ENCODE measurements at regions not wholly inside any gene's neighbourhood (a gene's known extent, or its start where the extent isn't known, plus 50 kb on each side); places are given as distances from the start of the nearest gene placed in this dataset.
"Not testable (repeated sequence)": the region's sequence is repeated elsewhere in the genome, so short reads cannot be mapped to it uniquely, and the experiment has no call there.

DNA sequence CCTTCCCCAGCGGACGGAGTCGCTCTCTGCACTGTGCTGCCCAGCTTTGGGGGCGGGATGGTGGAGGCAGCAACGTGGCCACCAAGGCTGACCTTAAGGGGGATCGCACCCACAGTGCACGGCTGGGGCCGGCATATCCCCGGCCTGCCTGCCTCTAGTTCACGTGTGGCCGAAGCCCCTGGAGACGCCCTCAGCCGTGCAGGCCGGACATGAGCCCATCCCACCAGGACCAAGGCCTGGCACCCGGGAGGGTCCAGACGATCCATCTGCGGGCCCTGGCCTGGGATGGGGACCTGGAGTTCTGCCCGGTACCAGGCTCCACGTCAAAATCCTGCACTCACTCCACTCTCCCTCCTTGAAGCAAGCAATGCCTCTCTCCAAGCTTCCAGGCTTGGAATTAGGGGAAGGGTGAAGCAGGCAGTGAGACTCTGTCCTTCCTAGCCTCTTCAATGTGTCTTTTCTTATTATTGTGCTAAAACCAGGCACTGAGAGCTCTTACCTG is 520.8 kb downstream of the REEP3 start:
- TF ChIP-seq, protein P1, sequence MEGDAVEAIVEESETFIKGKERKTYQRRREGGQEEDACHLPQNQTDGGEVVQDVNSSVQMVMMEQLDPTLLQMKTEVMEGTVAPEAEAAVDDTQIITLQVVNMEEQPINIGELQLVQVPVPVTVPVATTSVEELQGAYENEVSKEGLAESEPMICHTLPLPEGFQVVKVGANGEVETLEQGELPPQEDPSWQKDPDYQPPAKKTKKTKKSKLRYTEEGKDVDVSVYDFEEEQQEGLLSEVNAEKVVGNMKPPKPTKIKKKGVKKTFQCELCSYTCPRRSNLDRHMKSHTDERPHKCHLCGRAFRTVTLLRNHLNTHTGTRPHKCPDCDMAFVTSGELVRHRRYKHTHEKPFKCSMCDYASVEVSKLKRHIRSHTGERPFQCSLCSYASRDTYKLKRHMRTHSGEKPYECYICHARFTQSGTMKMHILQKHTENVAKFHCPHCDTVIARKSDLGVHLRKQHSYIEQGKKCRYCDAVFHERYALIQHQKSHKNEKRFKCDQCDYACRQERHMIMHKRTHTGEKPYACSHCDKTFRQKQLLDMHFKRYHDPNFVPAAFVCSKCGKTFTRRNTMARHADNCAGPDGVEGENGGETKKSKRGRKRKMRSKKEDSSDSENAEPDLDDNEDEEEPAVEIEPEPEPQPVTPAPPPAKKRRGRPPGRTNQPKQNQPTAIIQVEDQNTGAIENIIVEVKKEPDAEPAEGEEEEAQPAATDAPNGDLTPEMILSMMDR (IDR thresholded peaks at IDR 0.05; ENCODE audit: low read length), result no peak
- TF ChIP-seq EZH2 (IDR thresholded peaks at IDR 0.05; ENCODE audit: borderline replicate concordance, low read length), result no peak

DNA sequence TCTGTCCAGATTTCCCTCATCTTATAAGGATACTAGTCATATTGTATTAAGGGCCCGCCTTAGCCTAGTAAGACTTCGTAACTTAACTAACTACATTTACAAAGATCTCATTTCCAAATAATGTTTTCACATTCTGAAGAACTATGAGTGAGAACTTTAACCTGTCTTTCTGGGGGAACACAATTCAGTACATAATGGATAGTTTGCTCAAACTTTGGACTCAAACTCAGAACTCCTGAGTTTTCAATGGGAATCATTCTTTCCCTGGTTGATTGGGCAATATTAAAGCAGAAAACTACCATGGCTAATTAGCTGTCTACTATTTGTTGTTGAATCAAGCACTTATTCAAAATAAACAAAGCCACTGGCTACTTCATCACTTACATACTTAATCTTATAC is 522.9 kb downstream of the REEP3 start:
- no peaks in the 10 kb centered on the region for H3K79me2 ChIP-seq (ENCODE audit: insufficient read depth, low read length)
- TF ChIP-seq, protein P1 (IDR thresholded peaks at IDR 0.05; ENCODE audit: low read length), result no peak
- no peak for TF ChIP-seq EZH2 (IDR thresholded peaks at IDR 0.05; ENCODE audit: borderline replicate concordance, low read length)
- no peak overlapping the region for H3K4me2 ChIP-seq (ENCODE audit: low read length)
- H4K20me1 ChIP-seq (ENCODE audit: insufficient read depth, low read length), result no peaks in the 10 kb centered on the region
- no peaks in the 10 kb centered on the region for H3K27me3 ChIP-seq (ENCODE audit: insufficient read depth, low read length)
- no peak overlapping the region for H3K9ac ChIP-seq (ENCODE audit: low read length)
- no peak overlapping the region for H2AFZ ChIP-seq (ENCODE audit: low read length)
- H3K4me1 ChIP-seq (ENCODE audit: insufficient read depth, low read length, severe bottlenecking), result no peaks in the 10 kb centered on the region
- no peaks in the 10 kb centered on the region for H3K36me3 ChIP-seq (ENCODE audit: insufficient read depth, low read length)
- no peaks in the 10 kb centered on the region for H3K9me3 ChIP-seq (ENCODE audit: low read length)
- H3K9me2 ChIP-seq (ENCODE audit: low read depth, low read length), result no peaks in the 10 kb centered on the region
- no peak overlapping the region for H3K4me3 ChIP-seq (ENCODE audit: low read depth, low read length, poor library complexity, severe bottlenecking)
- no peaks in the 10 kb centered on the region for H3F3A ChIP-seq (ENCODE audit: insufficient read depth, low read length)
- no peak overlapping the region for H3K27ac ChIP-seq (ENCODE audit: low read depth, low read length, poor library complexity, severe bottlenecking)

More for the DNA sequence above, 520.8 kb downstream of the REEP3 start:
- Histone ChIP-seq H3K36me3 (ENCODE audit: insufficient read depth, low read length) (no peaks in the 10 kb centered on the region), H3K27ac (ENCODE audit: low read depth, low read length, poor library complexity, severe bottlenecking) (no peak overlapping the region), H2AFZ (ENCODE audit: low read length) (no peak overlapping the region), H3K4me3 (ENCODE audit: low read depth, low read length, poor library complexity, severe bottlenecking) (no peak overlapping the region), H3K4me1 (ENCODE audit: insufficient read depth, low read length, severe bottlenecking) (no peaks in the 10 kb centered on the region), H3K9me2 (ENCODE audit: low read depth, low read length) (no peaks in the 10 kb centered on the region), H3K27me3 (ENCODE audit: insufficient read depth, low read length) (no peaks in the 10 kb centered on the region), H3F3A (ENCODE audit: insufficient read depth, low read length) (no peaks in the 10 kb centered on the region), H3K79me2 (ENCODE audit: insufficient read depth, low read length) (no peaks in the 10 kb centered on the region), H3K9ac (ENCODE audit: low read length) (no peak overlapping the region), H4K20me1 (ENCODE audit: insufficient read depth, low read length) (no peaks in the 10 kb centered on the region), H3K9me3 (ENCODE audit: low read length) (no peaks in the 10 kb centered on the region), H3K4me2 (ENCODE audit: low read length) (no peak overlapping the region)

DNA sequence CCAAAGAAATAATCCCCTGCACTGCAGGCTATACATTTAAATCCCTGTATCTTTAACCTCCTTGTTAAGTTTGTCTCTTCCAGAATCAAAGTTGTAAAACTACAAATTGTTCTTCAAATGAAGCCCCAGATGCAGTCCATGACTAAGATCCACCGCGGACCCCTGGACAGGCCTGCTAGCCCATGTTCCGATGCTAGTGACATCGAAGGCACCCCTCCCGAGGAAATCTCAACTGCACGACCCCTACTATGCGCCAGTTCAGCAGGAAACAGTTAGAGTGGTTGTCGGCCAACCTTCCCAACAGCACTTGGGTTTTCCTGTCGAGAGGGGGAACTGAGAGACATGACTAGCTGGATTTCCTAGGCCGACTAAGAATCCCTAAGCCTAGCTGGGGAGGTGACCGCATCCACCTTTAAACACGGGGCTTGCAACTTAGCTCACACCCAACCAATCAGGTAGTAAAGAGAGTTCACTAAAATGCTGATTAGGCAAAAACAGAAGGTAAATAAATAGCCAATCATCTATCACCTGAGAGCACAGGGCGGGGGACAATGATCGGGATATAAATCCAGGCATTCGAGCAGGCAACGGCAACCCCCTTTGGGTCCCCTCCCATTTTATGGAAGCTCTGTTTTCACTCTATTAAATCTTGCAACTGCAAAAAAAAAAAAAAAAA is 523.9 kb downstream of the REEP3 start:
- not testable (repeated sequence) for H3K79me2 ChIP-seq (ENCODE audit: insufficient read depth, low read length); H3K27me3 ChIP-seq (ENCODE audit: insufficient read depth, low read length)

DNA sequence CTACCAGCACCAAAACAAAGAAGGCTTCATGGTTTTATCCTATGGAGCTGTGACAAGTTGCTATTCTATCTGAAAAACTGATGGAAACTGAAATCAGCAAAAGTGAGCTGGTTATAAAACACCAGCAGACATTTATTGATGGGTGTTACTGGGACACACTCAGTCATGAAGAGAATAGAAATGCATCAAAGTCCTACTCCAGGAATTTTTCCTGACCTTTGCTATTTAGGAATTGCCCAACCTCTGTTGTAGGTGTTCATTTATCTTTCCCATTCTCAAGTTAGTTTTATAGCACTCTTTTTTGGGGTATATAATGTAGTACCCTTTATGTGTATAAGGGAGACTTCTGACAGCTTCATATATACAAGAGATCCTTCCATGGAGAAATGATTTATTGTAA is 533.2 kb downstream of the REEP3 start:
- H3K9ac ChIP-seq (ENCODE audit: low read length), result no peak overlapping the region
- H3K4me3 ChIP-seq (ENCODE audit: low read depth, low read length, poor library complexity, severe bottlenecking), result no peak overlapping the region
- no peaks in the 10 kb centered on the region for H3K9me2 ChIP-seq (ENCODE audit: low read depth, low read length)
- H3K36me3 ChIP-seq (ENCODE audit: insufficient read depth, low read length), result no peaks in the 10 kb centered on the region
- H3K4me2 ChIP-seq (ENCODE audit: low read length), result no peak overlapping the region
- H3K27ac ChIP-seq (ENCODE audit: low read depth, low read length, poor library complexity, severe bottlenecking), result no peak overlapping the region
- TF ChIP-seq EZH2 (IDR thresholded peaks at IDR 0.05; ENCODE audit: borderline replicate concordance, low read length), result no peak
- TF ChIP-seq, protein P1 (IDR thresholded peaks at IDR 0.05; ENCODE audit: low read length), result no peak
- H3F3A ChIP-seq (ENCODE audit: insufficient read depth, low read length), result no peaks in the 10 kb centered on the region
- H3K79me2 ChIP-seq (ENCODE audit: insufficient read depth, low read length), result no peaks in the 10 kb centered on the region
- no peaks in the 10 kb centered on the region for H3K27me3 ChIP-seq (ENCODE audit: insufficient read depth, low read length)
- H2AFZ ChIP-seq (ENCODE audit: low read length), result no peak overlapping the region
- H3K4me1 ChIP-seq (ENCODE audit: insufficient read depth, low read length, severe bottlenecking), result no peaks in the 10 kb centered on the region
- no peaks in the 10 kb centered on the region for H3K9me3 ChIP-seq (ENCODE audit: low read length)
- H4K20me1 ChIP-seq (ENCODE audit: insufficient read depth, low read length), result no peaks in the 10 kb centered on the region

More for the DNA sequence above, 523.9 kb downstream of the REEP3 start:
- H4K20me1 ChIP-seq (ENCODE audit: insufficient read depth, low read length); H3K9me3 ChIP-seq (ENCODE audit: low read length); H3K27ac ChIP-seq (ENCODE audit: low read depth, low read length, poor library complexity, severe bottlenecking); H3K9me2 ChIP-seq (ENCODE audit: low read depth, low read length); H2AFZ ChIP-seq (ENCODE audit: low read length); H3K4me2 ChIP-seq (ENCODE audit: low read length); H3K4me3 ChIP-seq (ENCODE audit: low read depth, low read length, poor library complexity, severe bottlenecking); H3K4me1 ChIP-seq (ENCODE audit: insufficient read depth, low read length, severe bottlenecking); H3K36me3 ChIP-seq (ENCODE audit: insufficient read depth, low read length); H3F3A ChIP-seq (ENCODE audit: insufficient read depth, low read length); H3K9ac ChIP-seq (ENCODE audit: low read length): not testable (repeated sequence)
